Type B pancreatic cell (in vitro differentiated cells): ENCODE measurements at regions not wholly inside any gene's neighbourhood (a gene's known extent, or its start where the extent isn't known, plus 50 kb on each side); places are given as distances from the start of the nearest gene placed in this dataset.

Experiments
- DNase-seq: peaks from one replicate; pipeline ENCODE4 v3.0.0; 2021; ENCODE audit warnings: mixed read lengths; ENCODE audit not compliant: unreplicated experiment; ENCODE audit errors: extremely low spot score
- H3K27ac Mint-ChIP-seq: 2 replicates; pipeline ENCODE4 v1.8.0; 2021; ENCODE audit warnings: mild to moderate bottlenecking, mixed read lengths
- H3K27me3 Mint-ChIP-seq: 2 replicates; pipeline ENCODE4 v1.8.0; 2021; ENCODE audit warnings: mixed read lengths
- H3K36me3 Mint-ChIP-seq: 2 replicates; pipeline ENCODE4 v1.8.0; 2021; ENCODE audit warnings: mixed read lengths
- H3K4me1 Mint-ChIP-seq: one replicate; pipeline ENCODE4 v1.8.0; 2021; ENCODE audit warnings: mixed read lengths; ENCODE audit not compliant: unreplicated experiment
- H3K4me3 Mint-ChIP-seq: 2 replicates; pipeline ENCODE4 v1.8.0; 2021; ENCODE audit warnings: mild to moderate bottlenecking, mixed read lengths
- H3K9me3 Mint-ChIP-seq: 2 replicates; pipeline ENCODE4 v1.8.0; 2021; ENCODE audit warnings: mixed read lengths
- TF ChIP-seq, protein P1 (sequence below): fragments of 200-600 bp; sonication (generic); conservative IDR thresholded peaks from 2 replicates; pipeline ENCODE4 v1.5.0; 2021; ENCODE audit warnings: antibody characterized with exemption, mild to moderate bottlenecking

DNA sequence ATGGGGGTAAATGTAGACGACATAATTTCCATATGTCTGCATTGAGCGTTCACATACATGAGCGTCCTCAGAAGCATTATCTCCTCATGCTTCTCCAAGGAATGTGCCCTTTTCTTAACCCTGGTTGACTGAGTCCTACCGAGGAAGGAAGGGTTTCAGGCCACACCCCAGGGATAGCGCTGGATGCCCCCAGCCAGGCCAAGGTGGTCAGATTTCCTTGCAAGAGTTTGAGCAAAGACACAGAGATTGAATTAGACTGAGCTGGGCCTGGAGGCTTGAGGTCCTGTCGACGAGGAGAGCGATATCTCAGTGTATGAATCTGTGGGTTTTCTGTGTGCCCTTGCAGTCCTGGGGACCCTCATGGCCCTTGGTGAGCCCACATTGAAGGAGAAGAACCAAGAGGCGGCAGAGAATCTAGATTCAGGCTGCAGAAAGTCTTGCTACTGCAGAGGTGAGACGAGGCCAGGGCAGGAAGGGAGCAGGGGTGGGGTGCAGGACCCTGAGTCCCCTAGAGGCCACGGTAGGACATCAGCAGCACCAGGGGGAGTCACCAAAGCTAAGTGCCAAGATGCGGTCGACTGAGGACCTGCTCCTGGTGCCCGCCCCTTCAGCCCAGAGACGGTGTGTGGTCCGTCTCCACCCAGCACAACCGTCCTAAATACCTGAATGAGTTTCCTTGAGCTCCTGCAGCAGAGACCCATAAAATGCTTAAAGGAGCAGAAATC, 94.7 kb upstream of the DIO3 start:
- no peak for DNase-seq
- no peaks in the 10 kb centered on the region for H3K4me1 Mint-ChIP-seq
- peaks cover 6% of the 10 kb centered on the region for H3K27me3 Mint-ChIP-seq
- TF ChIP-seq, protein P1, sequence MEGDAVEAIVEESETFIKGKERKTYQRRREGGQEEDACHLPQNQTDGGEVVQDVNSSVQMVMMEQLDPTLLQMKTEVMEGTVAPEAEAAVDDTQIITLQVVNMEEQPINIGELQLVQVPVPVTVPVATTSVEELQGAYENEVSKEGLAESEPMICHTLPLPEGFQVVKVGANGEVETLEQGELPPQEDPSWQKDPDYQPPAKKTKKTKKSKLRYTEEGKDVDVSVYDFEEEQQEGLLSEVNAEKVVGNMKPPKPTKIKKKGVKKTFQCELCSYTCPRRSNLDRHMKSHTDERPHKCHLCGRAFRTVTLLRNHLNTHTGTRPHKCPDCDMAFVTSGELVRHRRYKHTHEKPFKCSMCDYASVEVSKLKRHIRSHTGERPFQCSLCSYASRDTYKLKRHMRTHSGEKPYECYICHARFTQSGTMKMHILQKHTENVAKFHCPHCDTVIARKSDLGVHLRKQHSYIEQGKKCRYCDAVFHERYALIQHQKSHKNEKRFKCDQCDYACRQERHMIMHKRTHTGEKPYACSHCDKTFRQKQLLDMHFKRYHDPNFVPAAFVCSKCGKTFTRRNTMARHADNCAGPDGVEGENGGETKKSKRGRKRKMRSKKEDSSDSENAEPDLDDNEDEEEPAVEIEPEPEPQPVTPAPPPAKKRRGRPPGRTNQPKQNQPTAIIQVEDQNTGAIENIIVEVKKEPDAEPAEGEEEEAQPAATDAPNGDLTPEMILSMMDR = no peak
- H3K9me3 Mint-ChIP-seq = no peaks in the 10 kb centered on the region
- H3K4me3 Mint-ChIP-seq = no peak overlapping the region
- no peaks in the 10 kb centered on the region for H3K36me3 Mint-ChIP-seq
- no peak overlapping the region for H3K27ac Mint-ChIP-seq

DNA sequence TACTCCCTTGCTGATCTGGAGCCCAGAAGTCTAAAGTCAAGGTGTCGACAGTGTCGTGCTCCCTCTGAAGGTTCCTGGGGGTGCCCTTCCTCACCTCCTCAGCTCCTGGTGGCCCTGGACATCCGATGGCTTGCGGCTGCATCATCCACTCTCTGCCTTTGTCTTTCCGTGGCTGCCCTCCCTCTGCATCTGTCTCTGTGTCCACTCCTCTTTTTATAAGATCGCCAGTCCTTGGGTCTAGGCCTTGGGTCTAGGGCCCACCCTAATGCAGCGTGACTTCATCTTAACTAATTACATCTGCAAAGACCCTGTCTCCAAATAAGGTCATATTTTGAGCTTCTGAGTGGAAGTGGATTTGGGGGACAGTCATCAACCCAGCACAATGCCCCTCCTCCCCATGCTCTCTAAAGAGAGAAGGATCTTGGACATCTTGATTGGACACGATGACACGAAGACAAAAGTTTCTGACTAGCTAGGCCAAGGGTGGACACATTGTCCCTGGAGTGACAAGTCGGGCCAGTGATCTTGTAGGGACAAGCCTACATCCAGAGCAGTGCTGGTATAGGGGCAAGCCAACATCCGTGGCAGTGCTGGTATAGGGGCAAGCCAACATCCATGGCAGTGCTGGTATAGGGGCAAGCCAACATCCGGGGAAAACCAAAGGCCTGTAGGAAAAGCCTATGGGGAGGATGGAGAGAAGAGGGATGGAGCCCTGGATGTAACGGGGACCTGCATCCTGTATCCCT, 93.9 kb upstream of the DIO3 start:
- H3K27ac Mint-ChIP-seq = no peak overlapping the region
- H3K36me3 Mint-ChIP-seq = no peaks in the 10 kb centered on the region
- DNase-seq = no peak
- no peak overlapping the region for H3K4me3 Mint-ChIP-seq
- H3K4me1 Mint-ChIP-seq = no peaks in the 10 kb centered on the region
- no peaks in the 10 kb centered on the region for H3K9me3 Mint-ChIP-seq
- TF ChIP-seq, protein P1 = no peak
- H3K27me3 Mint-ChIP-seq = peaks cover under 1% of the 10 kb centered on the region

- Mint-ChIP-seq H3K4me3 (no peak overlapping the region), H3K9me3 (no peaks in the 10 kb centered on the region), H3K36me3 (no peaks in the 10 kb centered on the region), H3K27me3 (no peaks in the 10 kb centered on the region), H3K27ac (no peak overlapping the region), H3K4me1 (no peaks in the 10 kb centered on the region)
- TF ChIP-seq, protein P1 = no peak
- DNase-seq = no peak
Measured at GRCh38 chr14:101469382-101470247, 91.7 kb upstream of the DIO3 start.

- H3K36me3 Mint-ChIP-seq = no peaks in the 10 kb centered on the region
- H3K4me1 Mint-ChIP-seq = peaks cover 6% of the 10 kb centered on the region
- H3K27me3 Mint-ChIP-seq = no peaks in the 10 kb centered on the region
- no peak overlapping the region for H3K4me3 Mint-ChIP-seq
- H3K27ac Mint-ChIP-seq = no peak overlapping the region
- TF ChIP-seq, protein P1 = no peak
- no peaks in the 10 kb centered on the region for H3K9me3 Mint-ChIP-seq
- DNase-seq = no peak
Measured at GRCh38 chr14:101470266-101470665, 91.0 kb upstream of the DIO3 start.

GRCh38 chr14:101471723-101472517, 89.4 kb upstream of the DIO3 start:
- DNase-seq = no peak
- TF ChIP-seq, protein P1 = no peak

More at GRCh38 chr14:101471723-101472517, 89.4 kb upstream of the DIO3 start:
- Mint-ChIP-seq H3K4me1 (peaks cover 12% of the 10 kb centered on the region), H3K36me3 (no peaks in the 10 kb centered on the region), H3K9me3 (no peaks in the 10 kb centered on the region), H3K4me3 (no peak overlapping the region), H3K27me3 (no peaks in the 10 kb centered on the region), H3K27ac (no peak overlapping the region)
